AG04449 (cell line): ENCODE measurements at regions not wholly inside any gene's neighbourhood (a gene's known extent, or its start where the extent isn't known, plus 50 kb on each side); places are given as distances from the start of the nearest gene placed in this dataset.

ENCODE experiments used
- CTCF ChIA-PET: fragments of 350-600 bp; formaldehyde crosslinking; extraction: SDS; loops from one replicate; lab custom pipeline; 2021; ENCODE audit warnings: antibody characterized with exemption; lab: Yijun Ruan, JAX
- POLR2A ChIA-PET: fragments of 400-600, 350-600 bp; formaldehyde crosslinking; extraction: SDS; loops from one replicate; lab custom pipeline; 2020; ENCODE audit warnings: antibody characterized with exemption, inconsistent platforms; lab: Yijun Ruan, JAX
- DNase-seq: peaks from one replicate; pipeline ENCODE4 v3.0.0-alpha.2; 2010; ENCODE audit warnings: low read depth, low spot score
- H3K4me3 ChIP-seq: 2 replicates; pipeline ENCODE4 v1.5.1; 2011; ENCODE audit warnings: low read depth, mild to moderate bottlenecking, control low read depth, low read length
- TF ChIP-seq, protein P1 (sequence below): IDR thresholded peaks from one replicate; pipeline ENCODE4 v1.5.1; 2011; ENCODE audit warnings: mild to moderate bottlenecking, moderate library complexity, low read length, control low read depth, inconsistent platforms; ENCODE audit not compliant: insufficient read depth; ENCODE audit errors: missing control alignments

DNA sequence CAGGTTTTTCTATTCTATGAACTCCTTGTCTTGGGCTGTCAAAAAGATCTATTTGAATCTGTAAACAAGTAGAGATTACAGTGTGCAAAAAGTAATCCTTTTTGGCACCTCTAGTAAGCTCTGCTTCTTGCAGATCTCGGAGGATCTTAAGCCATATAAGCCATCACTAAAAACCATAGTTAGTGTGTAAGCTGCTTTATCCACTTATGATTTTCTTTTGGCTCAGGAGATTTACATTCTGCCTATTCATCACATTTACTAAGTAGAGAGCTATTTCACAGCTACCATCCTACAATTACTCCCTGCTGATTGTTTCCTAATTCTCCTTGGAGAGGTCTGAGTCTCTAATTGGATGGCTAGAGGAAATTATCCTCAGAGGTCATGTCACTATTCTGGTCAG is 385.7 kb downstream of the AASDHPPT start:
- DNase-seq = no peak
- ChIA-PET CTCF (no interaction called here), POLR2A (no interaction called here)
- no peak overlapping the region for H3K4me3 ChIP-seq
- TF ChIP-seq, protein P1, sequence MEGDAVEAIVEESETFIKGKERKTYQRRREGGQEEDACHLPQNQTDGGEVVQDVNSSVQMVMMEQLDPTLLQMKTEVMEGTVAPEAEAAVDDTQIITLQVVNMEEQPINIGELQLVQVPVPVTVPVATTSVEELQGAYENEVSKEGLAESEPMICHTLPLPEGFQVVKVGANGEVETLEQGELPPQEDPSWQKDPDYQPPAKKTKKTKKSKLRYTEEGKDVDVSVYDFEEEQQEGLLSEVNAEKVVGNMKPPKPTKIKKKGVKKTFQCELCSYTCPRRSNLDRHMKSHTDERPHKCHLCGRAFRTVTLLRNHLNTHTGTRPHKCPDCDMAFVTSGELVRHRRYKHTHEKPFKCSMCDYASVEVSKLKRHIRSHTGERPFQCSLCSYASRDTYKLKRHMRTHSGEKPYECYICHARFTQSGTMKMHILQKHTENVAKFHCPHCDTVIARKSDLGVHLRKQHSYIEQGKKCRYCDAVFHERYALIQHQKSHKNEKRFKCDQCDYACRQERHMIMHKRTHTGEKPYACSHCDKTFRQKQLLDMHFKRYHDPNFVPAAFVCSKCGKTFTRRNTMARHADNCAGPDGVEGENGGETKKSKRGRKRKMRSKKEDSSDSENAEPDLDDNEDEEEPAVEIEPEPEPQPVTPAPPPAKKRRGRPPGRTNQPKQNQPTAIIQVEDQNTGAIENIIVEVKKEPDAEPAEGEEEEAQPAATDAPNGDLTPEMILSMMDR = no peak

DNA sequence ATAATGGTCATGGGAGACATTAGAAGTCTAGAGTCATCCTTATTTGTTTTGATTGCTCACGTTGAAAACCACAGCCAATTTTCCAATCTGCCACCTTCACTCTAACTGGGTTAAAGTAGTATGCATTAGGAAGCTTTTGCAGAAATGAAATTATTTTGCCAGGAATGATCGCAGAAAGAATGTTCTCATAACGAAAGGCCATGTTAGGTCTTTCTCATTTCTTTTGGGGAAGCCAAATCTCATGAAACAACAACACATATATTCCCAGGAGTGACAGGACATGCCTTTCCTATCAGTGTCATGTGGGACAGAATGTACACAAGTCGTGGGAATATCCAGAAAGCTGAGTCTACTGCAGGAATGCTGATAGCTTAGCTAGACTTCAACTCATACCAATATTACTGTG is 386.3 kb downstream of the AASDHPPT start:
- ChIA-PET POLR2A (no interaction called here), CTCF (no interaction called here)
- DNase-seq = no peak
- TF ChIP-seq, protein P1 = no peak
- H3K4me3 ChIP-seq = no peak overlapping the region

DNA sequence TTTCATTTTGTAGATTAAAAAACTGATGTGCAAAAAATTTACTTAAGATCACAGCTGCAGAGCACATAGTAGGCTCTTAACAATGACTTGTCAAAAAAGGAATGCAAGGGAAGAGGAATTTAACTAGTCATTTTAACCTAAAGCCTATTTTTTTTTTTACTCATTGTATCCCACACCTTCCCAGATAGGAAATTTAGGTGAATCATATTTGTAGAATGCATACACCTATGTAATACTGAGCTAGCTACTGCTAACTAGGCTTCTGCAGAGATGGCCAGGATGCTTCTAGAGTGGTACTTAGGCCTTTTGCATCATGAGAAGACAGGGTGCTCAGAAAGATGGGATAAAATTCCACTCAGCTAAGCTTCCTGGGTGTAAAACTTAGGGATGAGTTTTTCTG is 387.3 kb downstream of the AASDHPPT start:
- DNase-seq = no peak
- TF ChIP-seq, protein P1 = no peak
- POLR2A ChIA-PET = no interaction called here
- CTCF ChIA-PET = interaction anchor here (1.2 kb wide), 1 partner anchor 10 kb away, joined by 3 read pairs; no protein-coding TSS in a partner anchor
- no peak overlapping the region for H3K4me3 ChIP-seq

DNA sequence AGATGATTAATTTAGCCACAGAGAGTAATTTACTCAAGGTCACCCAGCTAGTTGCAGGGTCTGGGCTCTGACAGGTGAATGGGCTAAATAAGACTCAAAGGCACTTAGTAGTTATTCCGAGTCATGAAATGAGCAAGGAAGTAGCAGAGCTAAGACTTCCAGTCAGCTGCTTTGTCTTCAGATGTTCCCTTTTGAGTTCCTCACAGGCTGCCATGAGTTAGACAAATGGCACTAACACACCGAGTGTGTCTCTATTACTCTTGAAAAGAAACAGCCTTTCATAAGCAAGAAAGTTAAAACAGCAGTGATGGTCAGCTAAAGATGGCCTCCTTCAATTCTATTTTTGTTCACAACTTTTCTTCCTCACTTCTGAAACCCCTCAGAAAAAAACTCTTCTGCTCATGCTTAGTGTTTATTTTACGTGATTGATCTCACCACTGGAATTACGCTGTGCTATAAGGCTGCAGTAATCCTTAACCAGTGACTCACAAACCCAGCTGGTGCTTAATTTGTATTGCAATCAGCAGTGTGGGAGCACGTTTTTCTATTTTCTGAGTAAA is 389.1 kb downstream of the AASDHPPT start:
- H3K4me3 ChIP-seq = no peak overlapping the region
- ChIA-PET POLR2A (interaction anchor here (0.5 to 1.4 kb wide), 2 partner anchors 68 to 240 kb away, joined by 3 to 5 read pairs; no protein-coding TSS in a partner anchor), CTCF (interaction anchor here (0.9 to 1.1 kb wide), 2 partner anchors 20 to 147 kb away, joined by 3 read pairs; no protein-coding TSS in a partner anchor)
- TF ChIP-seq, protein P1 = no peak
- peak; percentile 61 for DNase-seq

DNA sequence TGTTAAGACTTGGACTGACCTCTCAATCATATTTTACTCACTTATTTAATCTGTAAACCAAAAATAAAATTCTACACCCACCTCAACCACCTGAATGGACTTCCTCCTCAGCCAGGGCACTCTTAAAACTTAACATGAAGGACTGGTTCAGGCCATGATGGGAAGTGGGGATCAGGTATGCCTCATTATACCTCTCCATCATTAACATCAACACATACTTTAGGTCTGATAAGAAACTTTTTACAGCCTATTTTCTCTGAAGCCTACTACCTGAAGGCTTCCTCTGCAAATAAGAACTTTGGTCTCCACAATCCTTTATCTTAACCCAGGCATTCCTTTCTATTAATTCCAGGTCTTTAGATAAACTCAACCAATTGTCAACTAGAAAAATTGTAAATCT is 390.0 kb downstream of the AASDHPPT start:
- CTCF ChIA-PET = interaction anchor here (0.9 kb wide), 1 partner anchor 148 kb away, joined by 3 read pairs; no protein-coding TSS in a partner anchor

DNA sequence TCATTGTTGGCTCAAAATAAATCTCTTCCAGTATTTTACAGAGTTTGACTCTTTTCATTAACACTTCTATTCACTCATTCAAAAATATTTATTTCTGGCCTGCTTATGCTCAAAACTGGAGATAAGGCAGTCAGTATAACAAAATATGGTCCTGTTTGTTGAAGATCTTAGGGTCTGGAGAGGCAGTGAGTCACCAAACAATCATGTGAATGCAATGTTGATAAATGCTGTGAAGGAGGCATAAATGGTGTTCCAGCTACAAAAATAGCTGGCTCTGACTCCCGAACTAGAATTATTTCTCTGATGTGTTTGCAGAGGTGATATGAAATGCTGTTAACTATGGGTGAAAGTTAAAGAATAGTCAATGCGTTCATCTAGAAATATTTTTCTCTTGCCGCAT is 390.6 kb downstream of the AASDHPPT start:
- no peak for DNase-seq
- ChIA-PET CTCF (interaction anchor here (0.8 to 1.6 kb wide), 3 partner anchors 10 to 71 kb away, joined by 3 read pairs; no protein-coding TSS in a partner anchor), POLR2A (no interaction called here)
- H3K4me3 ChIP-seq = no peak overlapping the region
- TF ChIP-seq, protein P1 = no peak

More for the DNA sequence above, 390.0 kb downstream of the AASDHPPT start:
- POLR2A ChIA-PET = interaction anchor here (1.4 kb wide), 1 partner anchor 69 kb away, joined by 5 read pairs; no protein-coding TSS in a partner anchor
- DNase-seq = no peak
- no peak overlapping the region for H3K4me3 ChIP-seq
- TF ChIP-seq, protein P1 = no peak
